ENCODE measurements at regions not wholly inside any gene's neighbourhood (a gene's known extent, or its start where the extent isn't known, plus 50 kb on each side); places are given as distances from the start of the nearest gene placed in this dataset.
"Not testable (repeated sequence)": the region's sequence is repeated elsewhere in the genome, so short reads cannot be mapped to it uniquely, and the experiment has no call there.

DNA sequence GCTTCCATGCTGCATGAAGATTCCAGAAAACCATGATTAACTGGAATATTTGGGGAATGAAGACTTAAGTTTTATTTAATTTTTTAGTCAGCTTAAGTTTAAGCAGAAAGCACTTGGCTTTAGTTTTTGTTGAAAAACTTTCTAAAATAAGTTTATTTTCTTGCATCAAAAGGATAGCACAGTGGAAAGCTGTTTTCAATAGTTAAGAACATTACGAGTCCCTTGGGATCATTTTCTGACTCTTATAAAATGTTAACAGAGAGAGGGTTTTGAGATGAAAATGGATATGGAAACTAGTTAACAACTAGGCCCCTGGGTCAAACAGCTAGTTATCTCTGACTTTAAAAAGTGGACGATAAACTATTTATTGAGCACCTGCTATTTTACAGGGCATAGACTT is 181.9 kb upstream of the SLC38A2 start:
- intact Hi-C loops (cut with micrococcal nuclease), result loop anchor here (10.0 kb wide), 1 partner anchor 1020 kb away; no protein-coding TSS in a partner anchor

DNA sequence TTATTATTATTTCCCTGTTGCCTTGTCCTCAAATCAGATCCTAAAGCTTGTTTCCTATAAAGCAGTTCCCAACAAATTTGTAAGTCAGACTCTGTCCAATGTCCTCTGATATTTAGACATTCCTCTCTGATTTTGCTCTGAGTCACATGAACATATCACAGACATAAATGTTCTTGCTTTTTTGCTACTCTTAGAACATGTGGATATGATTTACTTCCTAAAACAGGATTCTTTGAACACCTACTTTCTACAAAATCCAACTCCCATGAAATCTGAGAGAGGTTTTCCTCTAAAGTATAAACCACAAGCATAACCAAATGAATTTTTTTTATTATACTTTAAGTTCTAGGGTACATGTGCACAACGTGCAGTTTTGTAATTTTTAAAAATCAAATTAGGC is 181.3 kb upstream of the SLC38A2 start:
- H3K36me3 Mint-ChIP-seq (ENCODE audit: low read depth), result peaks cover 27% of the 10 kb centered on the region

More for the DNA sequence above, 181.9 kb upstream of the SLC38A2 start:
- Mint-ChIP-seq H3K4me3 (no peak overlapping the region), H3K36me3 (ENCODE audit: low read depth) (peaks cover 27% of the 10 kb centered on the region), H3K4me1 (peaks cover 49% of the 10 kb centered on the region), H3K27ac (no peak overlapping the region), H3K9me3 (peaks cover 18% of the 10 kb centered on the region), H3K27me3 (no peaks in the 10 kb centered on the region)
- no peak for DNase-seq

DNA sequence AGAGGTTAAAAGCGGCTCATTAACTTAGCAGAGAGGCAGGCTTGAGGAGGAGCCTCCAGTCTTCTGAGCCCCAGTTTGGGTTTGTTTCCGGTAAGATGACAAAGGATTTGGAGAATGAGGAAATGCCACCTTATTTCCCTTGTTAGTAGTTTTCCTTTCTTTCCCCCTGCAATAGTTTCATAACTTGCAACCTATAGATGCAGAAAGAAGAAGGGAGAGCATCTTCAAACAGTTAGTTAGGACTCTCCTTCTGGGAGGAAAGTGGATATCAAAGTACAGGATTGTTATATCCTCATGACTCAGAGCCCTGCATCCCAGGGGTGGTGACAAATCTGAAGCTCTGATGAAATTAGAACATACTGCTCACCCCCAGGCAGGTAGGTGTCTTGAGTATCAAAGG is 180.7 kb upstream of the SLC38A2 start:
- H3K27me3 Mint-ChIP-seq, result no peaks in the 10 kb centered on the region
- no peak for DNase-seq
- H3K4me3 Mint-ChIP-seq, result no peak overlapping the region
- H3K36me3 Mint-ChIP-seq (ENCODE audit: low read depth), result peaks cover 27% of the 10 kb centered on the region
- intact Hi-C loops (cut with micrococcal nuclease), result loop anchor here (10.0 kb wide), 1 partner anchor 1022 kb away; no protein-coding TSS in a partner anchor
- peaks cover 16% of the 10 kb centered on the region for H3K9me3 Mint-ChIP-seq
- peaks cover 58% of the 10 kb centered on the region for H3K4me1 Mint-ChIP-seq
- no peak overlapping the region for H3K27ac Mint-ChIP-seq

More for the DNA sequence above, 181.3 kb upstream of the SLC38A2 start:
- intact Hi-C loops (cut with micrococcal nuclease), result loop anchor here (10.0 kb wide), 1 partner anchor 1021 kb away; no protein-coding TSS in a partner anchor
- peaks cover 53% of the 10 kb centered on the region for H3K4me1 Mint-ChIP-seq
- no peak for DNase-seq
- H3K27me3 Mint-ChIP-seq, result no peaks in the 10 kb centered on the region
- H3K9me3 Mint-ChIP-seq, result peaks cover 18% of the 10 kb centered on the region
- H3K4me3 Mint-ChIP-seq, result no peak overlapping the region
- H3K27ac Mint-ChIP-seq, result no peak overlapping the region

DNA sequence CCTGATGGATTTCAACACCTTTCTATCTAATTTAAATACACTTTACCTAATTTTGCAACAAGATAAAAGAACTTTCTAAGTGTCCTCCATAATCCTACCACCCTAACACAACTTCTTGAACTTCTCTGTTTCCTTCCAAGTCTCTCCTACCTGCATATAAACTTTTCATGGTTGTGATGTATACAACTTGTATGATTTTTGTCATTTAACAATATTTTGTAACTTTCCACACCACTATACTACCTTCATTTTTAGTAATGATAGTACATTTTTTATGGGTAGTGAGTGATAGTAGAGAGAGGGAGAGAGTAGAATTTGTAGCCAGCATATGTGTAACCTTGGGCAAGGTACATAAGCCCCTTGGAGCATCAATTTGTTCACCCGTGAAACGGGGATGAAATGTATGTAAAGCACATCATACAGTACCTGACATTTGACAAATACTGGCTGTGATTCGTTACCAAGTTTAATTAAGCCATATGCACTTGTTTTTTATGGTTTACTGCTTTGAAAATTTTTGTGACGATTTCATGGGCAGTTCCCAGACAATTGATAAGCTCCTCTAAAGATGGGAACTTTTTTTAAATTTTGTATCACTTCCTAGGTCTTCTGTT is 177.8 kb upstream of the SLC38A2 start:
- peaks cover 16% of the 10 kb centered on the region for H3K36me3 Mint-ChIP-seq (ENCODE audit: low read depth)
- H3K9me3 Mint-ChIP-seq, result peaks cover 9% of the 10 kb centered on the region
- intact Hi-C loops (cut with micrococcal nuclease), result loop anchor here (1.0 to 10.0 kb wide), 3 partner anchors 33 to 1024 kb away; partner anchors contain the start of gene SLC38A2
- H3K27ac Mint-ChIP-seq, result peak overlapping the region; percentile 98
- peaks cover 65% of the 10 kb centered on the region for H3K4me1 Mint-ChIP-seq
- H3K27me3 Mint-ChIP-seq, result no peaks in the 10 kb centered on the region
- no peak for DNase-seq
- H3K4me3 Mint-ChIP-seq, result peak overlapping the region; percentile 86

- peaks cover 14% of the 10 kb centered on the region for H3K36me3 Mint-ChIP-seq (ENCODE audit: low read depth)
- intact Hi-C loops (cut with micrococcal nuclease), result loop anchor here (1.0 to 10.0 kb wide), 9 partner anchors 8 to 1155 kb away; partner anchors contain the start of genes RPAP3, SCAF11, SLC38A1 and SLC38A2
- peak; percentile 83 for DNase-seq
- H3K9me3 Mint-ChIP-seq, result peaks cover 6% of the 10 kb centered on the region
- H3K4me1 Mint-ChIP-seq, result peaks cover 62% of the 10 kb centered on the region
- no peaks in the 10 kb centered on the region for H3K27me3 Mint-ChIP-seq
- H3K4me3 Mint-ChIP-seq, result peak overlapping the region; percentile 86
- peak overlapping the region; percentile 98 for H3K27ac Mint-ChIP-seq
These were observed 177.1 kb upstream of the SLC38A2 start for GRCh38 chr12:46549527-46550265.

DNA sequence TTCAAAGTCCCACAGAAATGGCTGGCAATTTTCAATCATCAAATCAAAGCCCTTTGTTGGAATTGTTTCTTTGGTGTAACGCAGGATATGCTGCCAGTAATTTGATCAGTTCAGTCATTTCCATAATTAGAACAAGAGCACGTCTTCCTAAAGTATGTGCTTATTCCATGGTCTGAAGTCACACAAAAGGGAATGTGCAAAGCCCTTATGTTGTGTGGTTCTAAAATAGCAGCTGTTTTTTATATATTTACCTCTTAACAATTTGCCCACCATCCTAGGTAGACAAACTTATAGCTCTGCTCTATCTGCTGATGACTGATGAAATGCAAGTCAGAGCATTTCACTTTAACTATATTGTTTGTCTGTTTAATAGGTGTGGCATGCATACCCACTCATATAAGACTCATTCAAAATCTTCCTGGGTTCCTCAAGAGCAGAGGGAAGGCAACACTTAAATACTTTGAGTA is 176.1 kb upstream of the SLC38A2 start:
- H3K4me3 Mint-ChIP-seq, result peak overlapping the region; percentile 86
- no peaks in the 10 kb centered on the region for H3K27me3 Mint-ChIP-seq
- no peak for DNase-seq
- H3K27ac Mint-ChIP-seq, result peak overlapping the region; percentile 98
- intact Hi-C loops (cut with micrococcal nuclease), result loop anchor here (1.0 to 10.0 kb wide), 6 partner anchors 9 to 1156 kb away; partner anchors contain the start of genes RPAP3, SCAF11 and SLC38A1
- peaks cover 9% of the 10 kb centered on the region for H3K9me3 Mint-ChIP-seq
- peaks cover 22% of the 10 kb centered on the region for H3K36me3 Mint-ChIP-seq (ENCODE audit: low read depth)
- H3K4me1 Mint-ChIP-seq, result peaks cover 63% of the 10 kb centered on the region

DNA sequence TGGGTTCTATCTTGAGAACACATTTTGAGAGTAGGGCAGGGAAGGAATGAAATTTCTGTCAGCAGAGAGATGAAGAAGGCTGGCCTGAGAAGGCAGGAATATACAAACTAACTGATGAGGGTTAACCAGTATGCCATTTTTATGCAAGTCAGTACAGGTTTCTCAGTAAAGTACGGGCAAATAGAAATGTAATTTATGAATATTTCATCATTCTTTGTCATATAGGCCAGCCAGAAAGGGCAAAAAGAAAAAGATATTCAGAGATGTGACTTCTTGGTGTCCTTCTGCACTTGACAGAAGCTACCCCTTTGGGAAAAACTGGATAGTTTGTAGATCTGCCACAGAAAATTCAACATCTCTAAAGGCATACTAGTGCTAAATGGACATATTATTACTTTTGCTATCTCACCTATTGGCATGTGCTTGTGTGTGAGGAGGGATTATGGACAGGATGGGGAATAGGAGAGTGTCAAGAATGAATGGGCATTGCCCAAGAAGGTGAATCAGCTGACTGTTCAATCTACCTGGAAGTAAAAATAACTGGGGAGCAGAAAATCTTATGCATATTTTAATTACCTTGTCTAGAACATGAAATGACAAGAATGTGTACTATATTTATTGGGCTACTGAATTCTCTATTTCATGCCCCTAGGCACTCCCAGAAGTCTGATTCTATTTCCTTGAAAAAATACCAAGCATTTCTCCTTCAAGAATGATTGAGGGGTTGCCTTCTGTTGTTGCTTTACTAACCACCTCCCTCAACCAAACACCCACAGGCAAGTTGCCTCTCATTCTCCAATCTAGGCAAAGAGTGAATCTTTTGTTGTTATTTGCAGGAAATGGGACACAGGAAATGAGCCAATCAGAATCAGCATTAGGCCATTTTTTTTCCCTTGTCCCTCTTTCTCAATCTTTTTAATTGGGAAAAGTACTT is 175.1 kb upstream of the SLC38A2 start:
- DNase-seq, result no peak
- Mint-ChIP-seq H3K36me3 (ENCODE audit: low read depth) (peaks cover 29% of the 10 kb centered on the region), H3K4me3 (peak overlapping the region; percentile 55), H3K9me3 (peaks cover 14% of the 10 kb centered on the region), H3K4me1 (peaks cover 66% of the 10 kb centered on the region), H3K27ac (peak overlapping the region; percentile 88), H3K27me3 (no peaks in the 10 kb centered on the region)
- intact Hi-C loops (cut with micrococcal nuclease), result loop anchor here (1.0 to 10.0 kb wide), 6 partner anchors 23 to 1157 kb away; partner anchors contain the start of genes RPAP3, SCAF11 and SLC38A1

DNA sequence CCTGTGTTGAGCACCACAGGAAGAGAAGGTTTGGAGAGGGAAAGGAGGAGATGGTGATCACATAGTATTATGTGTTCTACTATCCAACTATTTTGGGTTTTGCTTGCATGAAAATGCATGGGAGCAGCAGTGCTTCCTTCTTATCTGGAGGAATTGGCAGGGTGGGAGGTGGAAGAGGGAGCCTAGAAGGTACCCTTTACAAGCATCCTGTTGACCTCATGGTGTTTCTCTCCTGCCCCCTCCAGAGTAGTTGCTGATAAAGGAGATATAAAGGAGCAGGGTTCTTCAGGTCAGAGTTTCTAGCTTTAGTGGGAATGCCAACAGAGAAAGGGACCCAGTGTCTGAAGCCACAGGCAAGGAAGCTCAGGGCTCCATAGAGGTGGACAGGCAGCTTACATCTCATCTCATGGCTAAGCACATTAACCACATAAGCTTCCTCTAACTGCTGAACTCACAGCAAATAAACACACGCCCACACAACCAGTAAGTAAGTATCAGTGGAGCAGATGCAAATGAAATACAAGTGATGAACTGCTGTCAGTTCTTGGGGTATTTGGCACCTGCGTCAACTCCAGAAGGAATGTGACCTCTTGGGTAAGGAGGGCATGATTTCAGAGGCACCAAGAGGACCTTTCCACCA is 174.2 kb upstream of the SLC38A2 start:
- DNase-seq, result peak; percentile 79
- Mint-ChIP-seq H3K4me1 (peaks cover 62% of the 10 kb centered on the region), H3K4me3 (peak overlapping the region; percentile 55), H3K27ac (peak overlapping the region; percentile 88), H3K9me3 (peaks cover 15% of the 10 kb centered on the region), H3K27me3 (no peaks in the 10 kb centered on the region), H3K36me3 (ENCODE audit: low read depth) (peaks cover 30% of the 10 kb centered on the region)
- intact Hi-C loops (cut with micrococcal nuclease), result loop anchor here (1.0 to 10.0 kb wide), 6 partner anchors 22 to 1158 kb away; partner anchors contain the start of genes RPAP3, SCAF11 and SLC38A1

DNA sequence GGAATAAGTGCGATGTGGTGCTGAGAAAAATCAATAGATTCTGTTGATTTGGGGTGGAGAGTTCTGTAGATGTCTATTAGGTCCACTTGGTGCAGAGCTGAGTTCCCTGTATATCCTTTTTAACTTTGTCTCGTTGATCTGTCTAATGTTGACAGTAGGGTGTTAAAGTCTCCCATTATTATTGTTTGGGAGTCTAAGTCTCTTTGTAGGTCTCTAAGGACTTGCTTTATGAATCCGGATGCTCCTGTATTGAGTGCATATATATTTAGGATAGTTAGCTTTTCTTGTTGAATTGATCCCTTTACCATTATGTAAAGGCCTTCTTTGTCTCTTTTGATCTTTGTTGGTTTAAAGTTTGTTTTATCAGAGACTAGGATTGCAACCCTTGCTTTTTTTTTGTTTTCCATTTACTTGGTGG is 170.8 kb upstream of the SLC38A2 start:
- H3K27ac Mint-ChIP-seq, H3K27me3 Mint-ChIP-seq, DNase-seq, H3K4me3 Mint-ChIP-seq: not testable (repeated sequence)
- Mint-ChIP-seq H3K9me3 (peaks cover 24% of the 10 kb centered on the region), H3K36me3 (ENCODE audit: low read depth) (peaks cover 37% of the 10 kb centered on the region), H3K4me1 (peaks cover 33% of the 10 kb centered on the region)
- intact Hi-C loops (cut with micrococcal nuclease), result loop anchor here (10.0 kb wide), 1 partner anchor 1161 kb away; the partner anchor contains the start of gene RPAP3

GRCh38 chr12:46538976-46539375 is 166.4 kb upstream of the SLC38A2 start:
- no peak for DNase-seq
- intact Hi-C loops (cut with micrococcal nuclease), result no loop called here
- peaks cover 19% of the 10 kb centered on the region for H3K4me1 Mint-ChIP-seq
- H3K27me3 Mint-ChIP-seq, result no peaks in the 10 kb centered on the region
- H3K27ac Mint-ChIP-seq, result no peak overlapping the region
- H3K36me3 Mint-ChIP-seq (ENCODE audit: low read depth), result peaks cover 29% of the 10 kb centered on the region
- no peak overlapping the region for H3K4me3 Mint-ChIP-seq
- H3K9me3 Mint-ChIP-seq, result peaks cover 22% of the 10 kb centered on the region

DNA sequence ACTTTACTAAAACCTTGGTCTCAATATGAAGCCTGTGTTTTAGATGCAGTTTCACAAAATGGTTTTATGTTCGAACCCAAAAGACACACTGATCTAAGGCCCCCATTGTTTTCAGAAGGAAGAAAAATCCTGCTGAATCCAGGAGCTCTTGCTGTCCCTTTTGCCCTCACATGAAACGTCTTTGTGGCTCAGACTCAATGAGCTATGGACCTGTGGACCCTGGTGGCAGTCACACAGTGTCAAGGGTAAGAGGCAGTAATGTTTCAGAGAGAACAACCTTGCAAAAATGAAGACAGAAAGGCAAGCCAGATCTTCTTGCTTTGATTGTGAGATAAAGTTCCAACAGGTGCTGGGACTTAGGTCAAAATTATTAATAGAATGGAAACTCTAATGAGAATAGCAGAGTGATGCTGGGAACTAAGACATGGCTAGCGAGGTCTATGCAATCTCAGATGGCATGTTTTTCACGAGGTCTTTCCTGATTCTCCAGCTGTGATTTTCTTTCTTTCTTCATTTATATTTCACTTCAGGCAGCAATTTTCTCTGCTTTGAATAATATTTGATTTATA is 164.9 kb upstream of the SLC38A2 start:
- H3K9me3 Mint-ChIP-seq, result peaks cover 13% of the 10 kb centered on the region
- intact Hi-C loops (cut with micrococcal nuclease), result no loop called here
- no peak overlapping the region for H3K27ac Mint-ChIP-seq
- H3K27me3 Mint-ChIP-seq, result no peaks in the 10 kb centered on the region
- peaks cover 11% of the 10 kb centered on the region for H3K4me1 Mint-ChIP-seq
- peaks cover 18% of the 10 kb centered on the region for H3K36me3 Mint-ChIP-seq (ENCODE audit: low read depth)
- DNase-seq, result no peak
- no peak overlapping the region for H3K4me3 Mint-ChIP-seq

GRCh38 chr12:46536316-46536715 is 163.7 kb upstream of the SLC38A2 start:
- H3K4me3 Mint-ChIP-seq; H3K27me3 Mint-ChIP-seq; DNase-seq; intact Hi-C loops (cut with micrococcal nuclease): not testable (repeated sequence)
- peaks cover 18% of the 10 kb centered on the region for H3K36me3 Mint-ChIP-seq (ENCODE audit: low read depth)
- peak overlapping the region; percentile 51 for H3K27ac Mint-ChIP-seq
- peaks cover 12% of the 10 kb centered on the region for H3K9me3 Mint-ChIP-seq
- H3K4me1 Mint-ChIP-seq, result peaks cover 11% of the 10 kb centered on the region

All from activated CD4-positive, alpha-beta T cell treated with anti-CD3 and anti-CD28 coated beads, Interleukin-2, amount 10 ng/mL, durations not matched to agents 24 days and 14 days (primary cell).